ENCODE measurements at regions not wholly inside any gene's neighbourhood (a gene's known extent, or its start where the extent isn't known, plus 50 kb on each side); places are given as distances from the start of the nearest gene placed in this dataset.

- no peak for TF ChIP-seq SP1 (IDR thresholded peaks at IDR 0.05)
- no peak for TF ChIP-seq ARNT (IDR thresholded peaks at IDR 0.05)
- no peak for TF ChIP-seq FOXM1 (IDR thresholded peaks at IDR 0.05; ENCODE audit: borderline replicate concordance)
- no peak for TF ChIP-seq ZNF384 (IDR thresholded peaks at IDR 0.05)
- no peak for TF ChIP-seq FOXA1 (IDR thresholded peaks at IDR 0.05)
These were observed 110.9 kb upstream of the HDAC9 start for GRCh38 chr7:18384491-18385143.
